HEK293 (cell line): ENCODE measurements at regions not wholly inside any gene's neighbourhood (a gene's known extent, or its start where the extent isn't known, plus 50 kb on each side); places are given as distances from the start of the nearest gene placed in this dataset.

Experiments
- CTCF ChIA-PET: fragments of 350-600 bp; formaldehyde crosslinking; extraction: SDS; loops from one replicate; lab custom pipeline; 2021; ENCODE audit warnings: antibody characterized with exemption; lab: Yijun Ruan, JAX
- POLR2A ChIA-PET: fragments of 300-600 bp; formaldehyde crosslinking; extraction: SDS; loops from one replicate; lab custom pipeline; 2020; ENCODE audit warnings: antibody characterized with exemption, inconsistent platforms; lab: Yijun Ruan, JAX
- H3K27ac ChIP-seq: fragments of 200-500 bp; sonication (Bioruptor generic); 2 replicates; pipeline ENCODE4 v1.5.1; 2014; ENCODE audit warnings: low read depth, low read length, control low read depth, inconsistent platforms; ENCODE audit errors: extremely low read depth
- H3K36me3 ChIP-seq, 2 experiments: fragments of 200-500 bp in 1 of 2; sonication (Bioruptor generic) in 1 of 2; 1 replicate in 1 of 2; 2 replicates in 1 of 2; pipeline ENCODE4 v1.5.1; 2014 to 2017; ENCODE audit warnings: inconsistent platforms in 2 of 2, low read length in 2 of 2; ENCODE audit not compliant: control insufficient read depth in 2 of 2, insufficient read depth in 1 of 2
- H3K4me1 ChIP-seq: fragments of 200-500 bp; sonication (Bioruptor generic); 2 replicates; pipeline ENCODE4 v1.5.1; 2014; ENCODE audit warnings: mild to moderate bottlenecking, low read length, inconsistent platforms; ENCODE audit not compliant: control insufficient read depth, insufficient read depth
- H3K4me3 ChIP-seq: 2 replicates; pipeline ENCODE4 v1.5.1; 2011; ENCODE audit warnings: low read depth, mild to moderate bottlenecking, control low read depth, low read length, moderate library complexity
- H3K9me3 ChIP-seq: fragments of 200-500 bp; sonication (Bioruptor generic); 2 replicates; pipeline ENCODE4 v1.5.1; 2014; ENCODE audit warnings: low read depth, low read length, inconsistent platforms; ENCODE audit not compliant: control insufficient read depth, insufficient read depth
- CTCF ChIP-seq: fragments of 450-650 bp; formaldehyde crosslinking; IDR thresholded peaks from 2 replicates; pipeline ENCODE4 v1.5.1; 2016; ENCODE audit warnings: missing biosample characterization, missing genetic modification characterization
- OVOL3 ChIP-seq: fragments of 450-650 bp; formaldehyde crosslinking; IDR thresholded peaks from 2 replicates; pipeline ENCODE4 v1.5.1; 2016; ENCODE audit warnings: missing biosample characterization, missing genetic modification characterization
- PRDM10 ChIP-seq: fragments of 450-650 bp; formaldehyde crosslinking; IDR thresholded peaks from 2 replicates; pipeline ENCODE4 v1.5.1; 2016; ENCODE audit warnings: missing biosample characterization, missing genetic modification characterization
- TRIM28 ChIP-seq: IDR thresholded peaks from 2 replicates; pipeline ENCODE4 v1.6.1; 2011; ENCODE audit warnings: low read length, control low read depth, borderline replicate concordance
- ZBTB21 ChIP-seq: fragments of 450-650 bp; formaldehyde crosslinking; IDR thresholded peaks from 2 replicates; pipeline ENCODE4 v1.5.1; 2017; ENCODE audit warnings: missing biosample characterization, missing genetic modification characterization
- ZBTB48 ChIP-seq: fragments of 450-650 bp; formaldehyde crosslinking; IDR thresholded peaks from 2 replicates; pipeline ENCODE4 v1.5.1; 2016; ENCODE audit warnings: missing biosample characterization, missing genetic modification characterization
- ZNF10 ChIP-seq: fragments of 450-650 bp; formaldehyde crosslinking; IDR thresholded peaks from 2 replicates; pipeline ENCODE4 v1.5.1; 2017; ENCODE audit warnings: missing biosample characterization, missing genetic modification characterization
- ZNF114 ChIP-seq: fragments of 450-650 bp; formaldehyde crosslinking; IDR thresholded peaks from 2 replicates; pipeline ENCODE4 v1.5.0; 2017; ENCODE audit warnings: missing biosample characterization, missing genetic modification characterization
- ZNF16 ChIP-seq: fragments of 450-650 bp; formaldehyde crosslinking; IDR thresholded peaks from 2 replicates; pipeline ENCODE4 v1.5.1; 2016; ENCODE audit warnings: low read depth, missing biosample characterization, missing genetic modification characterization
- ZNF221 ChIP-seq: fragments of 450-650 bp; formaldehyde crosslinking; IDR thresholded peaks from 2 replicates; pipeline ENCODE4 v1.5.1; 2017; ENCODE audit warnings: missing biosample characterization, missing genetic modification characterization, borderline replicate concordance
- ZNF311 ChIP-seq: fragments of 450-650 bp; formaldehyde crosslinking; IDR thresholded peaks from 2 replicates; pipeline ENCODE4 v1.5.1; 2017; ENCODE audit warnings: missing biosample characterization, missing genetic modification characterization, borderline replicate concordance
- ZNF404 ChIP-seq: fragments of 450-650 bp; formaldehyde crosslinking; IDR thresholded peaks from 2 replicates; pipeline ENCODE4 v1.5.1; 2017; ENCODE audit warnings: missing biosample characterization, missing genetic modification characterization
- ZNF473 ChIP-seq: fragments of 450-650 bp; formaldehyde crosslinking; IDR thresholded peaks from 2 replicates; pipeline ENCODE4 v1.5.1; 2017; ENCODE audit warnings: missing biosample characterization, missing genetic modification characterization
- ZNF510 ChIP-seq: fragments of 450-650 bp; formaldehyde crosslinking; IDR thresholded peaks from 2 replicates; pipeline ENCODE4 v1.5.1; 2018; ENCODE audit warnings: mild to moderate bottlenecking, missing genetic modification characterization, missing biosample characterization; ENCODE audit not compliant: insufficient replicate concordance
- ZNF677 ChIP-seq: fragments of 450-650 bp; IDR thresholded peaks from 2 replicates; pipeline ENCODE4 v1.5.0; 2018; ENCODE audit warnings: missing biosample characterization, mild to moderate bottlenecking, missing genetic modification characterization, moderate library complexity
- ZSCAN18 ChIP-seq: fragments of 450-650 bp; formaldehyde crosslinking; IDR thresholded peaks from 2 replicates; pipeline ENCODE4 v1.5.1; 2016; ENCODE audit warnings: missing biosample characterization, missing genetic modification characterization
- TF ChIP-seq, protein P1 (sequence below): fragments of 450-650 bp; formaldehyde crosslinking; optimal IDR thresholded peaks from 2 replicates; pipeline ENCODE3; 2016; ENCODE audit warnings: missing biosample characterization, mild to moderate bottlenecking, missing genetic modification characterization
- TF ChIP-seq, protein P2 (sequence below): fragments of 450-650 bp; formaldehyde crosslinking; IDR thresholded peaks from 2 replicates; pipeline ENCODE4 v1.5.1; 2016; ENCODE audit warnings: missing biosample characterization, missing genetic modification characterization

GRCh38 chr2:149656996-149657395 is 69.4 kb upstream of the MMADHC start:
- CTCF ChIA-PET: interaction anchor here (0.5 to 1.1 kb wide), 2 partner anchors 72 to 1091 kb away, joined by 3 read pairs; no protein-coding TSS in a partner anchor
- H3K9me3 ChIP-seq: no peaks in the 10 kb centered on the region
- TF ChIP-seq ZNF473 (tag by site-specific recombination) (no peak), ZNF221 (tag by site-specific recombination) (no peak)
- TF ChIP-seq, all 188 proteins: peak for 0
- no peak overlapping the region for H3K27ac ChIP-seq
- POLR2A ChIA-PET: no interaction called here
- no peaks in the 10 kb centered on the region for H3K36me3 ChIP-seq
- H3K4me3 ChIP-seq: no peak overlapping the region
- peaks cover 8% of the 10 kb centered on the region; the same call in 1 of the 2 replicates for H3K4me1 ChIP-seq

GRCh38 chr2:149653831-149654445 is 66.4 kb upstream of the MMADHC start:
- H3K27ac ChIP-seq: no peak overlapping the region
- H3K4me1 ChIP-seq: peaks cover 8% of the 10 kb centered on the region
- no peaks in the 10 kb centered on the region for H3K36me3 ChIP-seq
- CTCF ChIA-PET: no interaction called here
- no peak overlapping the region for H3K4me3 ChIP-seq
- POLR2A ChIA-PET: no interaction called here
- TF ChIP-seq PRDM10 (tag by site-specific recombination) (no peak), ZNF677 (tag by site-specific recombination) (no peak), ZNF404 (tag by site-specific recombination) (no peak), TRIM28 (no peak), ZBTB48 (no peak), ZBTB21 (tag by site-specific recombination) (no peak), ZNF311 (no peak), ZSCAN18 (tag by site-specific recombination) (no peak), ZNF16 (tag by site-specific recombination) (no peak), ZNF10 (tag by site-specific recombination) (no peak), OVOL3 (tag by site-specific recombination) (no peak), ZNF114 (tag by site-specific recombination) (no peak), ZNF510 (no peak), CTCF (tag by site-specific recombination) (no peak)
- TF ChIP-seq, protein P1, sequence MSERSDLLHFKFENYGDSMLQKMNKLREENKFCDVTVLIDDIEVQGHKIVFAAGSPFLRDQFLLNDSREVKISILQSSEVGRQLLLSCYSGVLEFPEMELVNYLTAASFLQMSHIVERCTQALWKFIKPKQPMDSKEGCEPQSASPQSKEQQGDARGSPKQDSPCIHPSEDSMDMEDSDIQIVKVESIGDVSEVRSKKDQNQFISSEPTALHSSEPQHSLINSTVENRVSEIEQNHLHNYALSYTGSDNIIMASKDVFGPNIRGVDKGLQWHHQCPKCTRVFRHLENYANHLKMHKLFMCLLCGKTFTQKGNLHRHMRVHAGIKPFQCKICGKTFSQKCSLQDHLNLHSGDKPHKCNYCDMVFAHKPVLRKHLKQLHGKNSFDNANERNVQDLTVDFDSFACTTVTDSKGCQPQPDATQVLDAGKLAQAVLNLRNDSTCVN (tag by site-specific recombination): no peak
- TF ChIP-seq, protein P2, sequence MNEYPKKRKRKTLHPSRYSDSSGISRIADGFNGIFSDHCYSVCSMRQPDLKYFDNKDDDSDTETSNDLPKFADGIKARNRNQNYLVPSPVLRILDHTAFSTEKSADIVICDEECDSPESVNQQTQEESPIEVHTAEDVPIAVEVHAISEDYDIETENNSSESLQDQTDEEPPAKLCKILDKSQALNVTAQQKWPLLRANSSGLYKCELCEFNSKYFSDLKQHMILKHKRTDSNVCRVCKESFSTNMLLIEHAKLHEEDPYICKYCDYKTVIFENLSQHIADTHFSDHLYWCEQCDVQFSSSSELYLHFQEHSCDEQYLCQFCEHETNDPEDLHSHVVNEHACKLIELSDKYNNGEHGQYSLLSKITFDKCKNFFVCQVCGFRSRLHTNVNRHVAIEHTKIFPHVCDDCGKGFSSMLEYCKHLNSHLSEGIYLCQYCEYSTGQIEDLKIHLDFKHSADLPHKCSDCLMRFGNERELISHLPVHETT: no peak
- H3K9me3 ChIP-seq: no peaks in the 10 kb centered on the region
